CD4-positive, alpha-beta T cell treated with Interferon alpha-2 for 1 hour (primary cell): ENCODE measurements at regions not wholly inside any gene's neighbourhood (a gene's known extent, or its start where the extent isn't known, plus 50 kb on each side); places are given as distances from the start of the nearest gene placed in this dataset.
"Not testable (repeated sequence)": the region's sequence is repeated elsewhere in the genome, so short reads cannot be mapped to it uniquely, and the experiment has no call there.

Source experiments
- DNase-seq, 2 donors: peaks; one replicate each; pipeline ENCODE4 v3.0.0-alpha.2; 2020 to 2022

GRCh38 chr1:196088541-196088940 is 519.7 kb downstream of the KCNT2 start:
- DNase-seq = no peak

- DNase-seq = no peak
These were observed 529.5 kb downstream of the KCNT2 start for GRCh38 chr1:196078691-196079090.

GRCh38 chr1:196075621-196076020 is 532.6 kb downstream of the KCNT2 start:
- DNase-seq = no peak

GRCh38 chr1:196074182-196074581 is 534.1 kb downstream of the KCNT2 start:
- DNase-seq = no peak

GRCh38 chr1:196071447-196071846 is 536.8 kb downstream of the KCNT2 start:
- no peak for DNase-seq

- DNase-seq = no peak
These were observed 537.3 kb downstream of the KCNT2 start for GRCh38 chr1:196070940-196071339.

GRCh38 chr1:196063952-196064351 is 544.3 kb downstream of the KCNT2 start:
- DNase-seq = no peak

- DNase-seq = no peak
These were observed 544.9 kb downstream of the KCNT2 start for GRCh38 chr1:196063294-196063693.

- no peak for DNase-seq
These were observed 547.7 kb downstream of the KCNT2 start for GRCh38 chr1:196060539-196060938.

- no peak for DNase-seq
These were observed 549.0 kb downstream of the KCNT2 start for GRCh38 chr1:196059210-196059609.

GRCh38 chr1:196056966-196057365 is 551.3 kb downstream of the KCNT2 start:
- no peak for DNase-seq

GRCh38 chr1:196049407-196049806 is 558.8 kb downstream of the KCNT2 start:
- no peak for DNase-seq

- no peak for DNase-seq
These were observed 565.0 kb downstream of the KCNT2 start for GRCh38 chr1:196043268-196043667.

- DNase-seq = no peak
These were observed 574.0 kb downstream of the KCNT2 start for GRCh38 chr1:196034080-196034706.

- not testable (repeated sequence) for DNase-seq
These were observed 576.9 kb downstream of the KCNT2 start for GRCh38 chr1:196031387-196031786.

- DNase-seq = no peak
These were observed 577.8 kb downstream of the KCNT2 start for GRCh38 chr1:196030455-196030854.

- DNase-seq = no peak
These were observed 578.8 kb downstream of the KCNT2 start for GRCh38 chr1:196029410-196029809.

GRCh38 chr1:196027127-196027526 is 581.1 kb downstream of the KCNT2 start:
- DNase-seq = no peak

- not testable (repeated sequence) for DNase-seq
These were observed 587.1 kb downstream of the KCNT2 start for GRCh38 chr1:196021174-196021573.

- no peak for DNase-seq
These were observed 598.9 kb downstream of the KCNT2 start for GRCh38 chr1:196009362-196009761.

GRCh38 chr1:196007763-196008162 is 600.5 kb downstream of the KCNT2 start:
- no peak for DNase-seq

GRCh38 chr1:196005426-196005825 is 602.8 kb downstream of the KCNT2 start:
- no peak for DNase-seq

GRCh38 chr1:196004388-196004787 is 603.9 kb downstream of the KCNT2 start:
- DNase-seq = not testable (repeated sequence)

GRCh38 chr1:196002906-196003305 is 605.3 kb downstream of the KCNT2 start:
- DNase-seq = no peak

GRCh38 chr1:196002296-196002695 is 605.9 kb downstream of the KCNT2 start:
- DNase-seq = not testable (repeated sequence)
